HCT116 (cell line): ENCODE measurements at regions not wholly inside any gene's neighbourhood (a gene's known extent, or its start where the extent isn't known, plus 50 kb on each side); places are given as distances from the start of the nearest gene placed in this dataset.

ENCODE experiments used
- ATAC-seq: fragments of 200-7000 bp; cut with Tn5 transposase; 2 replicates; pipeline ENCODE4 v1.9.1; 2020; ENCODE audit warnings: mild to moderate bottlenecking, moderate library complexity
- BruUV-seq: library from RNA; stranded (reverse); fragments of 400-500 nt; replicated peaks from 2 replicates; lab custom pipeline; 2021; lab: Mats Ljungman, UMichigan
- CTCF ChIA-PET: fragments of 300-600 bp; sonication (Branson Sonifier 250); formaldehyde crosslinking; loops from one replicate; lab custom pipeline; 2021; ENCODE audit warnings: antibody characterized with exemption; lab: Charles Lee
- POLR2A ChIA-PET: fragments of 300-600, 350-600 bp; sonication (Branson Sonifier 250); formaldehyde crosslinking; loops from one replicate; lab custom pipeline; 2021; ENCODE audit warnings: antibody characterized with exemption; lab: Charles Lee
- RAD21 ChIA-PET, 2 experiments: fragments of 300-600 bp; sonication (Branson Sonifier 250); formaldehyde crosslinking; loops; one replicate each; lab custom pipeline; 2023; ENCODE audit warnings: low total read pairs in 2 of 2; ENCODE audit not compliant: uncharacterized antibody in 2 of 2, unreplicated experiment in 2 of 2, low non-redundant PET in 1 of 2; lab: Charles Lee
- DNase-seq: peaks from one replicate; pipeline ENCODE4 v3.0.0-alpha.2; 2010; ENCODE audit warnings: low read depth, low spot score
- H2AFZ ChIP-seq: fragments of 200-600 bp; shearing (Covaris generic), sonication (generic); 2 replicates; pipeline ENCODE4 v1.6.1; 2017; ENCODE audit warnings: low read depth, mixed run types, mixed read lengths, antibody characterized with exemption, low read length; ENCODE audit not compliant: poor library complexity, severe bottlenecking
- H3K27ac ChIP-seq: 2 replicates; pipeline ENCODE4 v1.5.1; 2012; ENCODE audit warnings: low read depth, low read length
- H3K27me3 ChIP-seq: fragments of 200-600 bp; sonication (generic); 2 replicates; pipeline ENCODE4 v1.6.1; 2016; ENCODE audit warnings: mixed run types, low read length, mixed read lengths; ENCODE audit not compliant: insufficient read depth
- H3K36me3 ChIP-seq, 2 experiments: fragments of 200-500 bp in 1 of 2; fragments of 200-600 bp in 1 of 2; sonication (Bioruptor generic) in 1 of 2; sonication (generic) in 1 of 2; 2 replicates each; pipeline versions ENCODE4 v1.5.1 to v1.6.1; 2014 to 2016; ENCODE audit warnings: low read length in 2 of 2, inconsistent platforms in 1 of 2, mixed read lengths in 1 of 2, mixed run types in 1 of 2; ENCODE audit not compliant: insufficient read depth in 2 of 2, control insufficient read depth in 1 of 2
- H3K4me1 ChIP-seq, 2 experiments: fragments of 200-600 bp in 1 of 2; sonication (generic) in 1 of 2; 2 replicates each; pipeline versions ENCODE4 v1.5.1 to v1.6.1; 2012 to 2017; ENCODE audit warnings: low read length in 2 of 2, inconsistent platforms in 1 of 2, mild to moderate bottlenecking in 1 of 2, mixed read lengths in 1 of 2, mixed run types in 1 of 2, moderate library complexity in 1 of 2; ENCODE audit not compliant: insufficient read depth in 2 of 2, control insufficient read depth in 1 of 2
- H3K4me2 ChIP-seq: fragments of 200-600 bp; sonication (generic); 2 replicates; pipeline ENCODE4 v1.6.1; 2017; ENCODE audit warnings: mixed run types, low read length, mixed read lengths
- H3K4me3 ChIP-seq, 2 experiments: fragments of 200-600 bp in 1 of 2; sonication (generic) in 1 of 2; replicated peaks in 1 of 2; 2 replicates each; pipeline ENCODE4 v1.5.1; 2011 to 2016; ENCODE audit warnings: low read length in 2 of 2, control low read depth in 1 of 2, low read depth in 1 of 2, mild to moderate bottlenecking in 1 of 2, mixed read lengths in 1 of 2, mixed run types in 1 of 2
- H3K79me2 ChIP-seq: fragments of 200-600 bp; sonication (generic); 2 replicates; pipeline ENCODE4 v1.6.1; 2017; ENCODE audit warnings: mild to moderate bottlenecking, mixed run types, low read length, moderate library complexity, mixed read lengths; ENCODE audit not compliant: insufficient read depth
- H3K9ac ChIP-seq: fragments of 200-600 bp; sonication (generic); 2 replicates; pipeline ENCODE4 v1.6.1; 2016; ENCODE audit warnings: low read length, mixed read lengths
- H3K9me2 ChIP-seq: fragments of 200-600 bp; sonication (generic), shearing (Covaris generic); 2 replicates; pipeline ENCODE4 v1.6.1; 2017; ENCODE audit warnings: mixed run types, mild to moderate bottlenecking, moderate library complexity; ENCODE audit not compliant: insufficient read depth
- H3K9me3 ChIP-seq, 2 experiments: fragments of 200-500 bp in 1 of 2; fragments of 200-600 bp in 1 of 2; sonication (Bioruptor generic) in 1 of 2; sonication (generic) in 1 of 2; 2 replicates each; pipeline ENCODE4 v1.6.1; 2014 to 2017; ENCODE audit warnings: low read length in 2 of 2, mixed read lengths in 2 of 2, inconsistent platforms in 1 of 2, low read depth in 1 of 2, mild to moderate bottlenecking in 1 of 2, mixed run types in 1 of 2, moderate library complexity in 1 of 2; ENCODE audit not compliant: control insufficient read depth in 1 of 2, insufficient read depth in 1 of 2
- H4K20me1 ChIP-seq: fragments of 200-600 bp; sonication (generic), shearing (Covaris generic); 2 replicates; pipeline ENCODE4 v1.6.1; 2017; ENCODE audit warnings: mixed run types, mild to moderate bottlenecking, moderate library complexity; ENCODE audit not compliant: insufficient read depth
- CBX3 ChIP-seq: IDR thresholded peaks from 2 replicates; pipeline ENCODE4 v1.6.1; 2012; ENCODE audit warnings: low read depth
- CEBPB ChIP-seq: IDR thresholded peaks from 2 replicates; pipeline ENCODE4 v1.6.1; 2012; ENCODE audit warnings: low read depth
- EGR1 ChIP-seq: IDR thresholded peaks from 2 replicates; pipeline ENCODE4 v1.6.1; 2012; ENCODE audit warnings: low read depth
- ELF1 ChIP-seq: IDR thresholded peaks from 2 replicates; pipeline ENCODE4 v1.6.1; 2012; ENCODE audit warnings: low read depth, borderline replicate concordance
- EZH2phosphoT487 ChIP-seq: fragments of 200-600 bp; IDR thresholded peaks from 2 replicates; pipeline ENCODE4 v1.6.1; 2018; ENCODE audit warnings: antibody characterized with exemption, borderline replicate concordance
- FOSL1 ChIP-seq: IDR thresholded peaks from 2 replicates; pipeline ENCODE4 v1.6.1; 2012; ENCODE audit warnings: low read depth
- JUND ChIP-seq: IDR thresholded peaks from 2 replicates; pipeline ENCODE4 v1.6.1; 2012
- POLR2AphosphoS5 ChIP-seq: IDR thresholded peaks from 2 replicates; pipeline ENCODE4 v1.6.1; 2011; ENCODE audit warnings: mild to moderate bottlenecking, low read depth, low read length, moderate library complexity
- RAD21 ChIP-seq: IDR thresholded peaks from 2 replicates; pipeline ENCODE4 v1.6.1; 2012; ENCODE audit warnings: low read depth, mild to moderate bottlenecking
- SP1 ChIP-seq: IDR thresholded peaks from 2 replicates; pipeline ENCODE4 v1.6.1; 2012; ENCODE audit warnings: low read depth
- TCF7L2 ChIP-seq: IDR thresholded peaks from 2 replicates; pipeline ENCODE4 v1.7.0; 2011; ENCODE audit warnings: borderline replicate concordance, inconsistent platforms; ENCODE audit not compliant: insufficient read depth, insufficient read length; ENCODE audit errors: extremely low read depth
- YY1 ChIP-seq: IDR thresholded peaks from 2 replicates; pipeline ENCODE4 v1.6.1; 2011; ENCODE audit warnings: low read length, low read depth, moderate library complexity, mild to moderate bottlenecking; ENCODE audit not compliant: insufficient replicate concordance; ENCODE audit errors: extremely low read depth
- ZFX ChIP-seq: fragments of 450-650 bp; IDR thresholded peaks from 2 replicates; pipeline ENCODE4 v1.6.1; 2017
- ZNF274 ChIP-seq: fragments of 200-500 bp; sonication (Bioruptor generic); IDR thresholded peaks from 2 replicates; pipeline ENCODE4 v1.6.1; 2014; ENCODE audit warnings: mild to moderate bottlenecking, low read depth, low read length, inconsistent platforms
- intact Hi-C: fragments of 100-400 bp; cut with micrococcal nuclease; formaldehyde crosslinking; loops from 2 replicates; pipeline ENCODE4 v1.10.0; 2022
- TF ChIP-seq, protein P1 (sequence below): IDR thresholded peaks from 2 replicates; pipeline ENCODE4 v1.6.1; 2012; ENCODE audit warnings: low read depth
- TF ChIP-seq, protein P2 (sequence below): IDR thresholded peaks from 2 replicates; pipeline ENCODE4 v1.6.1; 2012
- TF ChIP-seq, protein P3 (sequence below): IDR thresholded peaks from 2 replicates; pipeline ENCODE4 v1.6.1; 2012

DNA sequence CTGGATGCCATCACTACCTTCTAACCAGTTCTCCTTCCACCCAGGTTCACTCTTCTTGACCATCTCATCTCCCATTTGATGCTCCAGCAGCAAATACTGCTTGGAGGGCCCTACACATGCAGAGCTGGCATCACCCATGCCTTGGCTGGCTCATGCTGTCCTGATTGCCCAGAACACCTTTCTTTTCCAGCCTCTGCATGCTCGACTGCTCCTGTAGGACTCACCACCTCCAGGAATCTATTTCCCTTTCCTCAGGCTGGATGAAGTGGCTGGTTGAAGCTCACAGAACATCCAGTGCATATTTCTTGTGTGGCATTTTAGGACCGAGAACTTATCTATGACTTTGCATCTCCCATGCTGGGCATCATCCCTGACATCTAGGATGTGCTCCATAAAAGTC, 148.3 kb downstream of the CPEB2 start:
- BruUV-seq = no TSS peak
- CTCF ChIA-PET = no interaction called here
- RAD21 ChIA-PET = no interaction called here

DNA sequence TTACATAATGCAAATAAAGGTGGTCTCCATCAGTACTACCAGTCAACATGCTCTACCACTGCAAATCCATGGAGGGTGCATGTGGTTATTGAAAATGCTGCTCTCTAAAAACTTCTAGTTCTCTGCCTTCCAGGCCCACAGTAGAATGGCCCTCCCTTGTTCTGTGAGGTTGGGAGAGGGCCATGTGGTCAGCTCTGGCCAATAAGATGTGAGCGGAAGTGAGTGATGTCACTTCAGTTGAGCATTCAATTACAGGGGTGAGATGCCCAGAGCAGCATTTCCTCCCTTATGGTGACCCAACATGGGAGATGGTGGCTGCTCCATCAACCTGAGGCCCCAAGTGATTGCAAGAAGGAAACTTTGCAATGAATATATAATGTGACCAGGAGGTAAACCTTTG, 148.8 kb downstream of the CPEB2 start:
- Histone ChIP-seq H3K36me3 (no peaks in the 10 kb centered on the region), H3K9ac (no peak overlapping the region), H3K9me3 (no peaks in the 10 kb centered on the region), H3K27ac (no peak overlapping the region), H3K79me2 (no peaks in the 10 kb centered on the region), H3K4me2 (no peak overlapping the region), H3K9me2 (no peaks in the 10 kb centered on the region), H3K4me3 (no peak overlapping the region), H3K27me3 (no peaks in the 10 kb centered on the region), H3K4me1 (peaks cover 15 to 20% of the 10 kb centered on the region in 2 experiments), H4K20me1 (no peaks in the 10 kb centered on the region), H2AFZ (no peak overlapping the region)
- RAD21 ChIA-PET = no interaction called here
- POLR2A ChIA-PET = no interaction called here
- intact Hi-C loops = no loop called here
- ATAC-seq = no peak
- no peak for DNase-seq
- CTCF ChIA-PET = no interaction called here
- BruUV-seq = no TSS peak
- TF ChIP-seq, protein P1, sequence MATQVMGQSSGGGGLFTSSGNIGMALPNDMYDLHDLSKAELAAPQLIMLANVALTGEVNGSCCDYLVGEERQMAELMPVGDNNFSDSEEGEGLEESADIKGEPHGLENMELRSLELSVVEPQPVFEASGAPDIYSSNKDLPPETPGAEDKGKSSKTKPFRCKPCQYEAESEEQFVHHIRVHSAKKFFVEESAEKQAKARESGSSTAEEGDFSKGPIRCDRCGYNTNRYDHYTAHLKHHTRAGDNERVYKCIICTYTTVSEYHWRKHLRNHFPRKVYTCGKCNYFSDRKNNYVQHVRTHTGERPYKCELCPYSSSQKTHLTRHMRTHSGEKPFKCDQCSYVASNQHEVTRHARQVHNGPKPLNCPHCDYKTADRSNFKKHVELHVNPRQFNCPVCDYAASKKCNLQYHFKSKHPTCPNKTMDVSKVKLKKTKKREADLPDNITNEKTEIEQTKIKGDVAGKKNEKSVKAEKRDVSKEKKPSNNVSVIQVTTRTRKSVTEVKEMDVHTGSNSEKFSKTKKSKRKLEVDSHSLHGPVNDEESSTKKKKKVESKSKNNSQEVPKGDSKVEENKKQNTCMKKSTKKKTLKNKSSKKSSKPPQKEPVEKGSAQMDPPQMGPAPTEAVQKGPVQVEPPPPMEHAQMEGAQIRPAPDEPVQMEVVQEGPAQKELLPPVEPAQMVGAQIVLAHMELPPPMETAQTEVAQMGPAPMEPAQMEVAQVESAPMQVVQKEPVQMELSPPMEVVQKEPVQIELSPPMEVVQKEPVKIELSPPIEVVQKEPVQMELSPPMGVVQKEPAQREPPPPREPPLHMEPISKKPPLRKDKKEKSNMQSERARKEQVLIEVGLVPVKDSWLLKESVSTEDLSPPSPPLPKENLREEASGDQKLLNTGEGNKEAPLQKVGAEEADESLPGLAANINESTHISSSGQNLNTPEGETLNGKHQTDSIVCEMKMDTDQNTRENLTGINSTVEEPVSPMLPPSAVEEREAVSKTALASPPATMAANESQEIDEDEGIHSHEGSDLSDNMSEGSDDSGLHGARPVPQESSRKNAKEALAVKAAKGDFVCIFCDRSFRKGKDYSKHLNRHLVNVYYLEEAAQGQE = no peak
- TF ChIP-seq ELF1 (no peak), CEBPB (no peak), POLR2AphosphoS5 (no peak), EZH2phosphoT487 (no peak), FOSL1 (no peak), CBX3 (no peak), TCF7L2 (no peak), EGR1 (no peak), YY1 (no peak), ZFX (no peak)
- TF ChIP-seq, protein P2, sequence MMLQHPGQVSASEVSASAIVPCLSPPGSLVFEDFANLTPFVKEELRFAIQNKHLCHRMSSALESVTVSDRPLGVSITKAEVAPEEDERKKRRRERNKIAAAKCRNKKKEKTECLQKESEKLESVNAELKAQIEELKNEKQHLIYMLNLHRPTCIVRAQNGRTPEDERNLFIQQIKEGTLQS = no peak
- TF ChIP-seq, protein P3, sequence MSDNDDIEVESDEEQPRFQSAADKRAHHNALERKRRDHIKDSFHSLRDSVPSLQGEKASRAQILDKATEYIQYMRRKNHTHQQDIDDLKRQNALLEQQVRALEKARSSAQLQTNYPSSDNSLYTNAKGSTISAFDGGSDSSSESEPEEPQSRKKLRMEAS = no peak

More for the DNA sequence above, 148.3 kb downstream of the CPEB2 start:
- Histone ChIP-seq H3K4me3 (no peak overlapping the region), H3K9me2 (no peaks in the 10 kb centered on the region), H3K9me3 (no peaks in the 10 kb centered on the region), H3K79me2 (no peaks in the 10 kb centered on the region), H3K36me3 (no peaks in the 10 kb centered on the region)
- no peak for TF ChIP-seq EGR1
- no peak for TF ChIP-seq SP1
- TF ChIP-seq, protein P3 = no peak
- no peak for TF ChIP-seq RAD21
- TF ChIP-seq ZNF274 = no peak
- TF ChIP-seq TCF7L2 = no peak
- TF ChIP-seq JUND = no peak
- no peak for TF ChIP-seq CBX3
- TF ChIP-seq POLR2AphosphoS5 = no peak
- TF ChIP-seq, protein P2 = no peak
- TF ChIP-seq, all 23 proteins: peak for 0
- no peak for DNase-seq
- Histone ChIP-seq H3K27me3 (no peaks in the 10 kb centered on the region), H2AFZ (no peak overlapping the region), H3K4me1 (peaks cover 15 to 20% of the 10 kb centered on the region in 2 experiments), H4K20me1 (no peaks in the 10 kb centered on the region), H3K9ac (no peak overlapping the region), H3K4me2 (no peak overlapping the region), H3K27ac (no peak overlapping the region)
- intact Hi-C loops = no loop called here
- POLR2A ChIA-PET = no interaction called here
- no peak for ATAC-seq
